DND-41 (cell line): ENCODE measurements at regions not wholly inside any gene's neighbourhood (a gene's known extent, or its start where the extent isn't known, plus 50 kb on each side); places are given as distances from the start of the nearest gene placed in this dataset.

Experiments
- ATAC-seq: fragments of 200-7000 bp; cut with Tn5 transposase; 3 replicates; pipeline ENCODE4 v1.9.1; 2021; ENCODE audit warnings: low read depth; ENCODE audit not compliant: insufficient read depth
- DNase-seq: peaks from one replicate; pipeline ENCODE4 v3.0.0-alpha.2; 2020
- H2AFZ ChIP-seq: 2 replicates; pipeline ENCODE4 v1.6.0; 2012; ENCODE audit warnings: low read depth, low read length
- H3K27ac ChIP-seq: 2 replicates; pipeline ENCODE4 v1.5.1; 2012; ENCODE audit warnings: low read length, inconsistent platforms
- H3K27me3 ChIP-seq: fragments of 200-600 bp; sonication (generic); 2 replicates; pipeline ENCODE4 v1.6.0; 2012; ENCODE audit warnings: low read length, mild to moderate bottlenecking, inconsistent platforms; ENCODE audit not compliant: insufficient read depth, poor library complexity
- H3K36me3 ChIP-seq: 2 replicates; pipeline ENCODE4 v1.5.1; 2012; ENCODE audit warnings: low read length, inconsistent platforms; ENCODE audit not compliant: insufficient read depth
- H3K4me1 ChIP-seq: 2 replicates; pipeline ENCODE4 v1.5.1; 2012; ENCODE audit warnings: mild to moderate bottlenecking, low read length; ENCODE audit not compliant: insufficient read depth
- H3K4me2 ChIP-seq: 2 replicates; pipeline ENCODE4 v1.6.0; 2012; ENCODE audit warnings: mild to moderate bottlenecking, moderate library complexity, low read length, inconsistent platforms; ENCODE audit not compliant: insufficient read depth
- H3K4me3 ChIP-seq, 2 experiments: fragments of 200-600 bp in 1 of 2; shearing (Covaris generic) in 1 of 2; 2 replicates each; pipeline ENCODE4 v1.5.1; 2012 to 2016; ENCODE audit warnings: inconsistent platforms in 2 of 2, low read length in 2 of 2, mild to moderate bottlenecking in 2 of 2, low read depth in 1 of 2, moderate library complexity in 1 of 2
- H3K79me2 ChIP-seq: 2 replicates; pipeline ENCODE4 v1.6.0; 2012; ENCODE audit warnings: low read length, inconsistent platforms; ENCODE audit not compliant: insufficient read depth
- H3K9ac ChIP-seq: 2 replicates; pipeline ENCODE4 v1.6.0; 2012; ENCODE audit warnings: low read depth, mild to moderate bottlenecking, inconsistent platforms, low read length, moderate library complexity
- H3K9me3 ChIP-seq: 2 replicates; pipeline ENCODE4 v1.5.1; 2012; ENCODE audit warnings: low read length, moderate library complexity, mild to moderate bottlenecking, inconsistent platforms; ENCODE audit not compliant: insufficient read depth, severe bottlenecking
- H4K20me1 ChIP-seq: 2 replicates; pipeline ENCODE4 v1.6.0; 2012; ENCODE audit warnings: low read length; ENCODE audit not compliant: insufficient read depth
- EZH2 ChIP-seq: IDR thresholded peaks from 3 replicates; pipeline ENCODE4 v1.6.1; 2012; ENCODE audit warnings: borderline replicate concordance, low read depth, mild to moderate bottlenecking, moderate library complexity, low read length, inconsistent platforms; ENCODE audit not compliant: severe bottlenecking
- TF ChIP-seq, protein P1 (sequence below): IDR thresholded peaks from 2 replicates; pipeline ENCODE4 v1.5.1; 2012; ENCODE audit warnings: borderline replicate concordance, low read length, moderate library complexity, mild to moderate bottlenecking; ENCODE audit not compliant: poor library complexity, severe bottlenecking; ENCODE audit errors: extremely low read depth

DNA sequence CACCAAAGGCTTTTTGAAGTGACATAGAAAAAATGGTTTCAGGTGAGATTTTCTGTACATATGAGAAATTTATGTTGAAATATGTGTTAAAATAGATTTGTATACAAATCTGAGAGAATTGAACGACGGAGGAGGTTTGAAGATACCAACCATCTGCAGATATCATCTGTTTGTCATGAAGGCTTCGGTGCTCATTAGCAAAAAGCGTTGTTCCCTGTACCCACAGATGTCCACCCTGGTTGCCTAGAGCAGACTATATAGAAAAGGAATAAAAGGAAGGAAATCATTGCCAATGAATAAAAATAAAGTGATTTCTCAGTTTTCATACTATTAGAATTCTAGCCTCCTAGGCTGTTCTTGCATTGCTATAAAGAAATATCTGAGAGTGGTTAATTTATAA, 2262.8 kb upstream of the ACO1 start:
- ATAC-seq = no peak
- Histone ChIP-seq H2AFZ (no peak overlapping the region), H3K36me3 (no peaks in the 10 kb centered on the region), H3K4me2 (no peak overlapping the region), H3K79me2 (no peaks in the 10 kb centered on the region), H3K4me3 (no peak overlapping the region), H3K9ac (no peak overlapping the region), H4K20me1 (no peaks in the 10 kb centered on the region), H3K4me1 (no peaks in the 10 kb centered on the region), H3K27me3 (no peaks in the 10 kb centered on the region), H3K27ac (no peak overlapping the region), H3K9me3 (no peaks in the 10 kb centered on the region)
- TF ChIP-seq, protein P1, sequence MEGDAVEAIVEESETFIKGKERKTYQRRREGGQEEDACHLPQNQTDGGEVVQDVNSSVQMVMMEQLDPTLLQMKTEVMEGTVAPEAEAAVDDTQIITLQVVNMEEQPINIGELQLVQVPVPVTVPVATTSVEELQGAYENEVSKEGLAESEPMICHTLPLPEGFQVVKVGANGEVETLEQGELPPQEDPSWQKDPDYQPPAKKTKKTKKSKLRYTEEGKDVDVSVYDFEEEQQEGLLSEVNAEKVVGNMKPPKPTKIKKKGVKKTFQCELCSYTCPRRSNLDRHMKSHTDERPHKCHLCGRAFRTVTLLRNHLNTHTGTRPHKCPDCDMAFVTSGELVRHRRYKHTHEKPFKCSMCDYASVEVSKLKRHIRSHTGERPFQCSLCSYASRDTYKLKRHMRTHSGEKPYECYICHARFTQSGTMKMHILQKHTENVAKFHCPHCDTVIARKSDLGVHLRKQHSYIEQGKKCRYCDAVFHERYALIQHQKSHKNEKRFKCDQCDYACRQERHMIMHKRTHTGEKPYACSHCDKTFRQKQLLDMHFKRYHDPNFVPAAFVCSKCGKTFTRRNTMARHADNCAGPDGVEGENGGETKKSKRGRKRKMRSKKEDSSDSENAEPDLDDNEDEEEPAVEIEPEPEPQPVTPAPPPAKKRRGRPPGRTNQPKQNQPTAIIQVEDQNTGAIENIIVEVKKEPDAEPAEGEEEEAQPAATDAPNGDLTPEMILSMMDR = no peak
- no peak for TF ChIP-seq EZH2
- no peak for DNase-seq

DNA sequence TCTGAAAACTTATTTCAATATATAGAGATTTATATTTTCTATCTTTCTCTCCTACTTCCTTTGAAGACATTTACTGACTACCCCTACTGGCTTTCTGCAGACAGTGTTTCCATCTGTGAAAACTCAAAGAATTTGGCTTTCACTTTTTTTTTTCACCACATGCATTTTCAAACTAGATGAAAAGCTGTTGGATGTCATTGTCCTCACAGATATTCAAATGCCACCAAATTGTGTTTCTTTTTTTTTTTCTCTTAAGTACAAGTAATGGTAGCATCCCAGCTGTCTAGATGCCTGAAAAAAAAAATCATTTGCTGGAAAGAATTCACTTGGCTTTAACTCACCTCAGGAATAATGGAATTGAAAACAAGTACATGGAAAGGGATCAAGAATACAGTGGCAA, 2258.6 kb upstream of the ACO1 start:
- Histone ChIP-seq H3K36me3 (no peaks in the 10 kb centered on the region), H3K4me2 (no peak overlapping the region), H3K9ac (no peak overlapping the region), H3K4me3 (no peak overlapping the region), H3K9me3 (no peaks in the 10 kb centered on the region), H3K27ac (no peak overlapping the region), H3K27me3 (no peaks in the 10 kb centered on the region), H2AFZ (no peak overlapping the region), H3K4me1 (no peaks in the 10 kb centered on the region), H3K79me2 (no peaks in the 10 kb centered on the region), H4K20me1 (no peaks in the 10 kb centered on the region)
- ATAC-seq (no peak), DNase-seq (no peak)
- TF ChIP-seq, protein P1 = no peak
- no peak for TF ChIP-seq EZH2

DNA sequence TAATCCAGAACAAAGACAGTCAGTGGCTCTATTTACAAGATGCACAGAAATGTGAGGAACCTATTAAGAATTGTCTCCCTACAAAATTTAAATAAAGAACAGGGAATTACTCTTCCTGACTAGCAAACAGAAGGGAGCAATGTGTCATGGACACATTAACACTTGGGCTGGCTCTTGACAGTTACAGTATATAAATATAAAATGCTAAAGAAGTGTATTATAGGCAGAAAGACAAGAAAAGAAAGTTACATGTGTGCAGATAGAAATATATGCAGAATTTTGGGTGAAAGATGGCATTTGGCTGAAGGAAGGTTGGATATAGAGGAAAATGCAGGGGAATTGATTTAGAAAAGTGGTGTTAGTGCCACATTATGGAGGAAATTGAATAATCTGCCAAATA, 2257.1 kb upstream of the ACO1 start:
- TF ChIP-seq, protein P1 = no peak
- TF ChIP-seq EZH2 = no peak
- Histone ChIP-seq H3K27ac (no peak overlapping the region), H3K36me3 (no peaks in the 10 kb centered on the region), H3K4me3 (no peak overlapping the region), H3K9ac (no peak overlapping the region), H3K27me3 (no peaks in the 10 kb centered on the region), H2AFZ (no peak overlapping the region), H4K20me1 (no peaks in the 10 kb centered on the region), H3K9me3 (no peaks in the 10 kb centered on the region), H3K79me2 (no peaks in the 10 kb centered on the region), H3K4me2 (no peak overlapping the region), H3K4me1 (no peaks in the 10 kb centered on the region)
- ATAC-seq (no peak), DNase-seq (no peak)

DNA sequence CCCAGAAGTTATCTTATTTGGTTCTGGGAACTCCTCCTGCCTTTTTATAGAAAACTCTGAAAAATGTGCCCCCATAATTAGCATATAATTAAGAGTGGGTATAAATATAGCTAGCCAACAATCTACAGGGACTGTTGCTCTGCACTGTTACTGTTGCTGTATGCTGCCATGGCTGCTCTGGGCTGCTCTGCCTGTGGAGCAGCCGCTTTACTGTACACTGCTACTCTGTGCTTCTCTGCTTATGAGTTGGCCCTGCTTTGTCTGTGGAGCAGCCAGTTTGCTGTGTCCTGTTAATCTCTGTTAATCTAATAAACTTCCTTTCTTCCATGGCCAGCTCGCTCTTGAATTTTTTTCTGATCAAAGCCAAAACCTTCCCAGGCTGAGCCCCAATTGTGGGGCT, 2244.0 kb upstream of the ACO1 start:
- H3K4me3 ChIP-seq = no peak overlapping the region
- DNase-seq (no peak), ATAC-seq (no peak)
- no peaks in the 10 kb centered on the region for H3K9me3 ChIP-seq
- H3K27ac ChIP-seq = no peak overlapping the region
- H4K20me1 ChIP-seq = no peaks in the 10 kb centered on the region
- TF ChIP-seq, protein P1 = no peak
- TF ChIP-seq EZH2 = no peak
- no peaks in the 10 kb centered on the region for H3K36me3 ChIP-seq
- no peaks in the 10 kb centered on the region for H3K79me2 ChIP-seq
- H3K4me1 ChIP-seq = no peaks in the 10 kb centered on the region
- no peak overlapping the region for H3K9ac ChIP-seq
- no peak overlapping the region for H2AFZ ChIP-seq
- H3K27me3 ChIP-seq = no peaks in the 10 kb centered on the region
- H3K4me2 ChIP-seq = no peak overlapping the region
